Iris pigment epithelial cell (primary cell): ENCODE measurements at regions not wholly inside any gene's neighbourhood (a gene's known extent, or its start where the extent isn't known, plus 50 kb on each side); places are given as distances from the start of the nearest gene placed in this dataset.
"Not testable (repeated sequence)": the region's sequence is repeated elsewhere in the genome, so short reads cannot be mapped to it uniquely, and the experiment has no call there.

Experiments
- DNase-seq: peaks from one replicate; pipeline ENCODE4 v3.0.0-alpha.2; 2011; ENCODE audit warnings: low read depth

GRCh38 chr7:153407291-153408046 lies 644.7 kb upstream of the DPP6 start:
- DNase-seq: no peak

GRCh38 chr7:153408360-153409335 lies 643.5 kb upstream of the DPP6 start:
- no peak for DNase-seq

- DNase-seq: not testable (repeated sequence)
Observed at GRCh38 chr7:153409567-153410342, 642.4 kb upstream of the DPP6 start.

- not testable (repeated sequence) for DNase-seq
Observed at GRCh38 chr7:153410997-153411642, 641.1 kb upstream of the DPP6 start.

- not testable (repeated sequence) for DNase-seq
Observed at GRCh38 chr7:153412114-153412823, 639.9 kb upstream of the DPP6 start.

- not testable (repeated sequence) for DNase-seq
Observed at GRCh38 chr7:153412824-153413198, 639.4 kb upstream of the DPP6 start.

- no peak for DNase-seq
Observed at GRCh38 chr7:153413199-153413539, 639.0 kb upstream of the DPP6 start.

GRCh38 chr7:153413540-153414287 lies 638.5 kb upstream of the DPP6 start:
- no peak for DNase-seq

GRCh38 chr7:153414288-153414629 lies 637.9 kb upstream of the DPP6 start:
- no peak for DNase-seq

- DNase-seq: no peak
Observed at GRCh38 chr7:153415632-153416031, 636.6 kb upstream of the DPP6 start.

- no peak for DNase-seq
Observed at GRCh38 chr7:153422291-153423209, 629.6 kb upstream of the DPP6 start.

- no peak for DNase-seq
Observed at GRCh38 chr7:153423210-153423590, 629.0 kb upstream of the DPP6 start.

- no peak for DNase-seq
Observed at GRCh38 chr7:153430931-153431330, 621.3 kb upstream of the DPP6 start.

- no peak for DNase-seq
Observed at GRCh38 chr7:153432063-153432462, 620.1 kb upstream of the DPP6 start.

- no peak for DNase-seq
Observed at GRCh38 chr7:153433223-153433622, 619.0 kb upstream of the DPP6 start.

GRCh38 chr7:153440715-153441114 lies 611.5 kb upstream of the DPP6 start:
- no peak for DNase-seq

- DNase-seq: no peak
Observed at GRCh38 chr7:153443032-153443701, 609.0 kb upstream of the DPP6 start.

- no peak for DNase-seq
Observed at GRCh38 chr7:153444641-153445040, 607.6 kb upstream of the DPP6 start.

GRCh38 chr7:153445641-153446040 lies 606.6 kb upstream of the DPP6 start:
- no peak for DNase-seq
